H7 (cell line): ENCODE measurements at regions not wholly inside any gene's neighbourhood (a gene's known extent, or its start where the extent isn't known, plus 50 kb on each side); places are given as distances from the start of the nearest gene placed in this dataset.

ENCODE experiments used
- DNase-seq: peaks from one replicate; pipeline ENCODE4 v3.0.0; 2012
- H3K27me3 ChIP-seq: 2 replicates; pipeline ENCODE4 v1.6.0; 2011; ENCODE audit warnings: mild to moderate bottlenecking, low read length; ENCODE audit not compliant: control insufficient read depth, insufficient read depth
- H3K36me3 ChIP-seq: replicated peaks from 2 replicates; pipeline ENCODE4 v1.5.1; 2011; ENCODE audit warnings: low read length; ENCODE audit not compliant: control insufficient read depth, insufficient read depth
- H3K4me3 ChIP-seq: 2 replicates; pipeline ENCODE4 v1.5.1; 2011; ENCODE audit warnings: low read depth, mild to moderate bottlenecking, control low read depth, low read length, moderate library complexity; ENCODE audit not compliant: insufficient read depth

GRCh38 chr16:54462151-54462651, 175.6 kb upstream of the IRX3 start:
- H3K4me3 ChIP-seq: no peak overlapping the region

DNA sequence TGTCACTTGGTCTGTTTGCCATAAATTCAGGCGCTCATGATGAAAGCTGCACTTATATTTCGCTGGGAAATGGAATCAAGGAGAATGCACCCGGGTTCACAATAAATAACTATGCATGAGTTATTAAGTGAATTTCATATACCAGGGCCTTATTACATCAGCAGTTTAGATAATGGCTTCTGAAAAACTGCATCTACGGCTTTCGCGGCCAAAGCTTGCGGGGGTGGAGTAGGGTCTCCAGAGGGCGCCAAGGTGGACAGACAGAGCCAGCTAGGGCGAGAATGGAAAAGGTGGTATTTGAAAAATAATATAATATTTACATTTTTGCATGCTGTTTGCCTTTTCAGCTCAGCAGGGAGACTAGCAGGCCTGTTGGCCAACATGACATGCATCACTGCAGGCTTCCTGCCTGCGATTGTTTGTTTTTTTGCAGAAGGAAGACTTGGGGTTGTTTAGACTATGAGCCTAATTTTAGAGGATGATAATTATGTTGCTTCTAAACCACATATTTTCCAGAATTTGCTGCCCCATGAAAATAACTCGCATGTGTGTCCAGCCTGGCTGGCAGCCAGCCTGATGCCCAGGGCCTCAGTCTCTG, 173.8 kb upstream of the IRX3 start:
- H3K4me3 ChIP-seq: no peak overlapping the region
- no peaks in the 10 kb centered on the region for H3K36me3 ChIP-seq
- H3K27me3 ChIP-seq: no peaks in the 10 kb centered on the region
- no peak for DNase-seq

More at GRCh38 chr16:54462151-54462651, 175.6 kb upstream of the IRX3 start:
- H3K27me3 ChIP-seq: no peaks in the 10 kb centered on the region
- no peaks in the 10 kb centered on the region for H3K36me3 ChIP-seq
- DNase-seq: no peak

DNA sequence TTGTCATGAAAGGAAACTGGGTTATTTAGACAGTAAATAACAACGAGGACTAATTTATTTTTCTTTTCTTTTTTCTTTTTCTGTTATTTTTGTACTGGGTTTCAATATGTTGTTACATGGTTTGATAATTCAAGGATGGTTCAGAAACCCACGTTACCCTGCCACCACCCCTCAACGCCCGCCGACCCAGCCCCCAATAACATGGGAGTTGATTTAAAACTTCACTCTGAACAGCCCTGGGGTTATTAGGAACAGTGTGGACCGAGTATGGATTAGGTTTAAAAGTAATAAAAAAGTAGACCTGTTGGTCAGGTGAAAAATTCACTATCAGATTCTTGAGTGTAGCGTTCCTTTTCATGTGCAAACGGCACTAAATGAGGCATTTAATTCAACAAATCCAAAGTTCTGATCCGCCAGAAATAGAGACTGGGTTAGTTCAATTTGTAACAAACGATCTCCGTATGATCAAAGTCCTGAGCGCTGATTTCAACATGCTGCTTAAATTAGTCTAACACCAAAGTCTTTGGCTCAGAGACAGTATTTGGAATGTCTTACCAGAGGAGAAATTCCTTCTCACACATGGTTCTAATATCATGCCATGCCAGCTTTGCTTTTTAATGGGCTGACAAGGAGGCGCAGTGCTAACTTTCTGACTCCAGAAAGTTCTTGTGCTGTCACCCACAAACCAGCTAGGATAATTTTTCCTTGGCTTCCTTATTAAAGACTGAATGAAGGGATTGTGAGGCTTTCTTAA, 173.1 kb upstream of the IRX3 start:
- Histone ChIP-seq H3K36me3 (no peaks in the 10 kb centered on the region), H3K4me3 (no peak overlapping the region), H3K27me3 (no peaks in the 10 kb centered on the region)
- DNase-seq: no peak

GRCh38 chr16:54458923-54459322, 172.3 kb upstream of the IRX3 start:
- no peak for DNase-seq
- Histone ChIP-seq H3K36me3 (no peaks in the 10 kb centered on the region), H3K27me3 (no peaks in the 10 kb centered on the region), H3K4me3 (no peak overlapping the region)

GRCh38 chr16:54456291-54456690, 169.7 kb upstream of the IRX3 start:
- no peak for DNase-seq
- Histone ChIP-seq H3K4me3 (no peak overlapping the region), H3K27me3 (no peaks in the 10 kb centered on the region), H3K36me3 (no peaks in the 10 kb centered on the region)

GRCh38 chr16:54455030-54455725, 168.6 kb upstream of the IRX3 start:
- no peaks in the 10 kb centered on the region for H3K36me3 ChIP-seq
- H3K4me3 ChIP-seq: no peak overlapping the region
- no peak for DNase-seq
- H3K27me3 ChIP-seq: no peaks in the 10 kb centered on the region

GRCh38 chr16:54454616-54455015, 168.0 kb upstream of the IRX3 start:
- H3K4me3 ChIP-seq: no peak overlapping the region
- no peak for DNase-seq
- H3K27me3 ChIP-seq: no peaks in the 10 kb centered on the region
- no peaks in the 10 kb centered on the region for H3K36me3 ChIP-seq

GRCh38 chr16:54453871-54454270, 167.3 kb upstream of the IRX3 start:
- no peak for DNase-seq
- H3K27me3 ChIP-seq: no peaks in the 10 kb centered on the region
- no peak overlapping the region for H3K4me3 ChIP-seq
- no peaks in the 10 kb centered on the region for H3K36me3 ChIP-seq

GRCh38 chr16:54447576-54448440, 161.2 kb upstream of the IRX3 start:
- Histone ChIP-seq H3K36me3 (no peaks in the 10 kb centered on the region), H3K4me3 (no peak overlapping the region), H3K27me3 (no peaks in the 10 kb centered on the region)
- DNase-seq: no peak

DNA sequence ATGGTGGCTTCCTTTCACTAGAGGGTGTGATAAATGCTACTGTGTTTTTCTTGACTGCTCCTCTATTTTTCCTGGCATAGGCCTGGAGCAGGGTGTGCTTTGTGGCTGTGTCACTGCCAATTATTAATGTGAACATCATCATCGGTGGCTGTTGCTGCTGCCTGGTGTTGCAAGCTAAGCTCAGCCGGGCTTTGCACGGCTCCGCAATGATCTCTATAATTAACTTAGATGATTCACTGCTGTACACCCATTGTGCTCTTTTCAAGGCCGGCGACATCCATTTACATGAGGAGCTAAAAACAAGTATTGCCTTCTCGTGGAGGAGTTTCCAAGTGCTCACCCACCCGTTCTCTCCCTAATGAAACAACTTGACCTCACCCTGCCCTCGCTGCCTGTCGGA, 160.1 kb upstream of the IRX3 start:
- Histone ChIP-seq H3K36me3 (no peaks in the 10 kb centered on the region), H3K27me3 (no peaks in the 10 kb centered on the region), H3K4me3 (no peak overlapping the region)
- DNase-seq: no peak

DNA sequence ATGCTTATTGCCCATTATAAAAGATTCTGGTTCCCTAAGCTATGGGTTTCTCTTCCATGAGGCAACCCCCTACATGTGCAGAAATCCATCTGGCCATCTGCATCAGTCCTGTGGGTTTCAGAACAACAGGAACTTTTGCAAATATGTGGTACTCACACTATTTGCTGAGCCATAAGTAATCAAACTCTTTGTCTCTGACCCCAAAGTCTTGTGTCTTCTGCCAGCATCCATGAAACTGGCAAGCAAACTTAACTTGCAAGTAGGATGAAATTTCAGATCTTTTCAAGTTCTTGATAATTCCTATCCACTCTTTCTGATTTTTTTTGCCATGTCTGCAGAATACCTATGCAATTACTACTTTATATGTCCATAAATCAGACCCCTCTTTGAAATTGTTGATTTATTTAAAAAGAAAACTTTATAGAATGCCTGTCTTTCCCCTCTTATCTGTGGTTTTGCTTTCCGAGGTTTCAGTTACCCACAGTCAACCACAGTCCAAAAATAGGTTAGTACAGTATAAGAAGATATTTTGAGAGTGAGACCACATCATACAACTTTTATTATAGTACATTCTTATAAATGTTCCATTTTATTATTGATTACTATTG, 158.4 kb upstream of the IRX3 start:
- no peak for DNase-seq
- H3K27me3 ChIP-seq: no peaks in the 10 kb centered on the region
- H3K4me3 ChIP-seq: no peak overlapping the region
- no peaks in the 10 kb centered on the region for H3K36me3 ChIP-seq

DNA sequence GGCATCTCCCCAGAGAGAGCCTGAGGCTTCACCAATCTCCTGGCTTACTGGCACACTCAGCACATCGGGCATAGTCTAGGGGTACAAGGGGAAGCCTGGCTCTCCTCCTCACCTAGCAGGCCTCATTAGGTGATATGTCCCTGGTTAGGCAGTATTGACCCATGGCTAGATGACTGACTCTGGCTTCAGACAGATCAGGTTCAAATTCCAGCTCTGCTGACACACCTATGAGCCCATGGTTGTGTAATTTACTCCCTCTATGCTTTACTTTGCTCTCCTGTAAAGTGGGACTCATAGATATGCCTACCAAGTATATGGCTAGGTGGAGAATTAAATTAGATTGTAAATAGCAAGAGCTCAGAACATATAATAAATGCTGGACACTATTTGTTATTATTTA, 157.3 kb upstream of the IRX3 start:
- DNase-seq: no peak
- H3K27me3 ChIP-seq: no peaks in the 10 kb centered on the region
- no peaks in the 10 kb centered on the region for H3K36me3 ChIP-seq
- H3K4me3 ChIP-seq: no peak overlapping the region

DNA sequence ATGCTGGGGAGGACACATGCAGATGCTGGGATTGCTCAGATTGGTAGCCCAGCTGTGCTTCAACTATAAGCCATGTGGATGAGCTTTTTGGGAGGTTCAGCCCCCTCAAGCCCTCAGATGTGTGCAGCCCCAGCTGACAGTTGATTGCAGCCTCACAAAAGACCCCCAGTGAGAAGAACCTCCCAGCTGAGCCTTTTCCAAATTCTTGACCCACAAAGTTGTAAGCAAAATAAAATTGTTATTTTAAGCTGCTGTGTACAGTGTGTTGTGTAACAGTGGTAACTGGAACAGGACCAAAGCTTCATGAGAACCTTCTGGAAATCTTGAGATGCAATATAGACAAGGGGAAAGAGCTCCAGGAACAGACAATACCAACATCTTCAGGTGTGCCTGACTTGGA, 156.8 kb upstream of the IRX3 start:
- H3K36me3 ChIP-seq: no peaks in the 10 kb centered on the region
- no peak overlapping the region for H3K4me3 ChIP-seq
- no peak for DNase-seq
- H3K27me3 ChIP-seq: no peaks in the 10 kb centered on the region

DNA sequence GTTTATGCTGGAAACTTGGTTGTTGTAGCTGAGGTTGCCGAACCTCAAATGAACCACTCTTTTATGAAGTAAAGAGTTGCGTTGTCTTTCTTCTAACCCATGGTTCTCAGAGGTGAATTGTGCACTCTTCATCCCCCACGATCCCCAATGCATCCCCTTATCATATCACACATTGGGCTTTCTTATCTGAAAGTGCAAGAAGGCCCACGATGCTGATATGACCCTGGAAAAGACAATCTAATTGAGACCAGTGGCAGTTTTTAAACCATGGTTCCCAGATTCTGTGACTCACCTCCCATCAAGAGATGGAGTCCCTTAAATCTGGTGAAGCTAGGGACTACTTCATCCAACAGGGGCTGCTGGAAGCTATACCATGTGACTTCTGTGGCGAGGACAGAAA, 156.3 kb upstream of the IRX3 start:
- Histone ChIP-seq H3K36me3 (no peaks in the 10 kb centered on the region), H3K27me3 (no peaks in the 10 kb centered on the region), H3K4me3 (no peak overlapping the region)
- DNase-seq: no peak
